ENCODE measurements at regions not wholly inside any gene's neighbourhood (a gene's known extent, or its start where the extent isn't known, plus 50 kb on each side); places are given as distances from the start of the nearest gene placed in this dataset.

DNA sequence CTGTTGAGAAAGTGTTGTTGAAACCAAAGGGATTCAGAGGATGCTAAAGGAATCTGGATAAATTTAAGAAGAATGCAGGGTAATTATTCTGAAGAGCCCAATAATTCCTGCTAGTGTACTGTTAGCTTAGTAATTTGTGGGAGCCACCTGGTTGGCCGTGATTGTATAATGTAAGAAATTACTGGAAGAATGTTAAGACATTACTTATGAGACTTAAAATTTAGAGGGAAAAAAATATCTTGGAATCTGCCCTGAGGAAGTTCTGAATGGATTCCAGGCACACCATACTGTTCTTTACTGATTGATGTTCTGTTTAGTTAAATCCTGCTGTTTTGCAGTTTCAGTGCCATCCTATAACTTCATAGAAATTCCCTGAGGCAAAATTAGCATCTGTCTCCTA lies 155.0 kb upstream of the RHOBTB1 start:
- TF ChIP-seq, protein P1, sequence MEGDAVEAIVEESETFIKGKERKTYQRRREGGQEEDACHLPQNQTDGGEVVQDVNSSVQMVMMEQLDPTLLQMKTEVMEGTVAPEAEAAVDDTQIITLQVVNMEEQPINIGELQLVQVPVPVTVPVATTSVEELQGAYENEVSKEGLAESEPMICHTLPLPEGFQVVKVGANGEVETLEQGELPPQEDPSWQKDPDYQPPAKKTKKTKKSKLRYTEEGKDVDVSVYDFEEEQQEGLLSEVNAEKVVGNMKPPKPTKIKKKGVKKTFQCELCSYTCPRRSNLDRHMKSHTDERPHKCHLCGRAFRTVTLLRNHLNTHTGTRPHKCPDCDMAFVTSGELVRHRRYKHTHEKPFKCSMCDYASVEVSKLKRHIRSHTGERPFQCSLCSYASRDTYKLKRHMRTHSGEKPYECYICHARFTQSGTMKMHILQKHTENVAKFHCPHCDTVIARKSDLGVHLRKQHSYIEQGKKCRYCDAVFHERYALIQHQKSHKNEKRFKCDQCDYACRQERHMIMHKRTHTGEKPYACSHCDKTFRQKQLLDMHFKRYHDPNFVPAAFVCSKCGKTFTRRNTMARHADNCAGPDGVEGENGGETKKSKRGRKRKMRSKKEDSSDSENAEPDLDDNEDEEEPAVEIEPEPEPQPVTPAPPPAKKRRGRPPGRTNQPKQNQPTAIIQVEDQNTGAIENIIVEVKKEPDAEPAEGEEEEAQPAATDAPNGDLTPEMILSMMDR (conservative IDR thresholded peaks at IDR 0.05; ENCODE audit: low read length), result no peak
- no peak for TF ChIP-seq EZH2phosphoT487 (IDR thresholded peaks at IDR 0.05; ENCODE audit: borderline replicate concordance, low read depth, low read length)

Measured in OCI-LY7 (cell line).